ENCODE measurements at regions not wholly inside any gene's neighbourhood (a gene's known extent, or its start where the extent isn't known, plus 50 kb on each side); places are given as distances from the start of the nearest gene placed in this dataset.

- H3K9me3 ChIP-seq, result no peaks in the 10 kb centered on the region
- whole genome bisulfite sequencing, result 96% methylated on average over 7 of the region's 7 CpGs
- peaks cover 8% of the 10 kb centered on the region for H3K27me3 ChIP-seq
- no peaks in the 10 kb centered on the region for H3K4me1 ChIP-seq
- H3K27ac ChIP-seq, result no peak overlapping the region
- TF ChIP-seq EP300 (IDR thresholded peaks at IDR 0.05) (no peak), POLR2A (IDR thresholded peaks at IDR 0.05) (no peak), POLR2AphosphoS5 (IDR thresholded peaks at IDR 0.05) (no peak)
- TF ChIP-seq, protein P1, sequence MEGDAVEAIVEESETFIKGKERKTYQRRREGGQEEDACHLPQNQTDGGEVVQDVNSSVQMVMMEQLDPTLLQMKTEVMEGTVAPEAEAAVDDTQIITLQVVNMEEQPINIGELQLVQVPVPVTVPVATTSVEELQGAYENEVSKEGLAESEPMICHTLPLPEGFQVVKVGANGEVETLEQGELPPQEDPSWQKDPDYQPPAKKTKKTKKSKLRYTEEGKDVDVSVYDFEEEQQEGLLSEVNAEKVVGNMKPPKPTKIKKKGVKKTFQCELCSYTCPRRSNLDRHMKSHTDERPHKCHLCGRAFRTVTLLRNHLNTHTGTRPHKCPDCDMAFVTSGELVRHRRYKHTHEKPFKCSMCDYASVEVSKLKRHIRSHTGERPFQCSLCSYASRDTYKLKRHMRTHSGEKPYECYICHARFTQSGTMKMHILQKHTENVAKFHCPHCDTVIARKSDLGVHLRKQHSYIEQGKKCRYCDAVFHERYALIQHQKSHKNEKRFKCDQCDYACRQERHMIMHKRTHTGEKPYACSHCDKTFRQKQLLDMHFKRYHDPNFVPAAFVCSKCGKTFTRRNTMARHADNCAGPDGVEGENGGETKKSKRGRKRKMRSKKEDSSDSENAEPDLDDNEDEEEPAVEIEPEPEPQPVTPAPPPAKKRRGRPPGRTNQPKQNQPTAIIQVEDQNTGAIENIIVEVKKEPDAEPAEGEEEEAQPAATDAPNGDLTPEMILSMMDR (IDR thresholded peaks at IDR 0.05), result no peak
- H3K36me3 ChIP-seq, result no peaks in the 10 kb centered on the region
- no peak overlapping the region for H3K4me3 ChIP-seq
- peak; percentile 18 to 26 for DNase-seq (ENCODE audit: low spot score in 2 of 2)
These were observed 219.6 kb upstream of the SHH start for GRCh38 chr7:156031679-156032478.

DNA sequence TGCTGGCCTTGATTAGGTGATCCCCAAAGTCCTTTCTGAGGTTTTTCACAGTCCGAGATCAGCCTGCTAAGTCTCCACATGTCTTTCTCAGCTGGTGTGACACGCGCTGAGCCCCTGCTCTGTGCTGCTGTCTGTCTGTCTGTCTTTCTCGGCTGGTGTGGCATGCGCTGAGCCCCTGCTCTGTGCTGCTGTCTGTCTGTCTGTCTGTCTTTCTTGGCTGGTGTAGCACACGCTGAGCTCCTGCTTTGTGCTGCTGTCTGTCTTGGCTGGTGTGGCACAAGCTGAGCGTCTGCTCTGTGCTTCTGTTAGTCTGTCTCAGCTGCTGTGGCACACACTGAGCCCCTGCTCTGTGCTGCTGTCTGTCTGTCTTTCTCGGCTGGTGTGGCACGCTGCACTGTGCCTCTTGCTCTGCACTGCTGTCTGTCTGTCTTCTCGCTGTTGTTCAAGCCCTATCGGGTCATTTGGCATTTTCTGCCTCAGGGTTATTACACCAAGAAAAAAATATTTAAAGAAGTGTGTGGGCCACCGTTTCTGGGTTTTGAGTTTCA, 217.3 kb upstream of the SHH start:
- H3K4me3 ChIP-seq, result no peak overlapping the region
- no peak for TF ChIP-seq EP300 (IDR thresholded peaks at IDR 0.05)
- no peak for TF ChIP-seq POLR2A (IDR thresholded peaks at IDR 0.05)
- TF ChIP-seq, protein P1 (IDR thresholded peaks at IDR 0.05), result no peak
- TF ChIP-seq POLR2AphosphoS5 (IDR thresholded peaks at IDR 0.05), result no peak
- no peak for DNase-seq (ENCODE audit: low spot score in 2 of 2)
- H3K4me1 ChIP-seq, result no peaks in the 10 kb centered on the region
- H3K27ac ChIP-seq, result no peak overlapping the region
- no peaks in the 10 kb centered on the region for H3K9me3 ChIP-seq
- no peaks in the 10 kb centered on the region for H3K36me3 ChIP-seq
- peaks cover 8% of the 10 kb centered on the region for H3K27me3 ChIP-seq
- WGBS, result 78% methylated on average over 12 of the region's 12 CpGs

DNA sequence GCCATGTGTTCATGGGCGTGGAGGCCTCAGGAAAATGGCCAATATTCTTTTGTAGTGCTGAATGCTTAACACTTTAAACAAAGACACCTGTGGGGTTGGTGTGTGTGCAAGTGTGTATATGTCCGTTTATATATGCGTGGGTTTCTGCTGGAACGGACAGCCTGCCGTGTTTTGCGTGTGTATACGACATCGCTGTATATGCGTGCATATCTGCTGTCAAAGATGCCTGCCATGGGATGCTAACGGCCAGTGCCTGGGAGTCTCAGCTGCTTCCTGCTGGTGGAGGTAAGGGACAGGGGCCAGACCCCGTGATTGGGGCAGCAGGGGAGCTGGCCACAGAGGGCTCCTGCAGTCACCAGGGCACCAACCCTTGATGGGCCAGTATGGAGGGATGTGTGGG, 216.3 kb upstream of the SHH start:
- H3K27ac ChIP-seq, result no peak overlapping the region
- H3K9me3 ChIP-seq, result no peaks in the 10 kb centered on the region
- no peak for DNase-seq (ENCODE audit: low spot score in 2 of 2)
- no peak overlapping the region for H3K4me3 ChIP-seq
- WGBS, result 86% methylated on average over 11 of the region's 11 CpGs
- H3K4me1 ChIP-seq, result no peaks in the 10 kb centered on the region
- H3K36me3 ChIP-seq, result no peaks in the 10 kb centered on the region
- no peak for TF ChIP-seq EP300 (IDR thresholded peaks at IDR 0.05)
- TF ChIP-seq POLR2A (IDR thresholded peaks at IDR 0.05), result no peak
- TF ChIP-seq POLR2AphosphoS5 (IDR thresholded peaks at IDR 0.05), result no peak
- peaks cover 8% of the 10 kb centered on the region for H3K27me3 ChIP-seq

- H3K27me3 ChIP-seq, result peaks cover 8% of the 10 kb centered on the region
- H3K27ac ChIP-seq, result no peak overlapping the region
- no peaks in the 10 kb centered on the region for H3K36me3 ChIP-seq
- DNase-seq (ENCODE audit: low spot score in 2 of 2), result no peak
- H3K9me3 ChIP-seq, result no peaks in the 10 kb centered on the region
- WGBS, result 83% methylated on average over 6 of the region's 6 CpGs
- H3K4me3 ChIP-seq, result no peak overlapping the region
- no peak for TF ChIP-seq POLR2AphosphoS5 (IDR thresholded peaks at IDR 0.05)
- TF ChIP-seq, protein P1 (IDR thresholded peaks at IDR 0.05), result no peak
- no peak for TF ChIP-seq EP300 (IDR thresholded peaks at IDR 0.05)
- no peak for TF ChIP-seq POLR2A (IDR thresholded peaks at IDR 0.05)
- no peaks in the 10 kb centered on the region for H3K4me1 ChIP-seq
These were observed 215.6 kb upstream of the SHH start for GRCh38 chr7:156027821-156028220.

GRCh38 chr7:156026603-156027002, 214.3 kb upstream of the SHH start:
- 66% methylated on average over 12 of the region's 12 CpGs for WGBS
- Histone ChIP-seq H3K27me3 (peaks cover 8% of the 10 kb centered on the region), H3K9me3 (no peaks in the 10 kb centered on the region), H3K36me3 (no peaks in the 10 kb centered on the region), H3K4me1 (no peaks in the 10 kb centered on the region), H3K27ac (no peak overlapping the region), H3K4me3 (no peak overlapping the region)
- DNase-seq (ENCODE audit: low spot score in 2 of 2), result no peak
- TF ChIP-seq POLR2A (IDR thresholded peaks at IDR 0.05) (no peak), POLR2AphosphoS5 (IDR thresholded peaks at IDR 0.05) (no peak), EP300 (IDR thresholded peaks at IDR 0.05) (no peak)
- TF ChIP-seq, protein P1 (IDR thresholded peaks at IDR 0.05), result no peak

Measured in suprapubic skin (tissue), 4 donors.